ENCODE measurements at regions not wholly inside any gene's neighbourhood (a gene's known extent, or its start where the extent isn't known, plus 50 kb on each side); places are given as distances from the start of the nearest gene placed in this dataset.

GRCh38 chr21:27425172-27425571 is 458.3 kb upstream of the ADAMTS5 start:
- Histone ChIP-seq H3K4me3 (no peak overlapping the region), H3K27ac (ENCODE audit: low read depth in 1 of 2, low read length in 1 of 2) (no peak overlapping the region), H3K36me3 (ENCODE audit: control insufficient read depth in 4 of 4, insufficient read depth in 4 of 4, low read length in 4 of 4) (no peaks in the 10 kb centered on the region), H3K9me3 (ENCODE audit: control insufficient read depth in 4 of 4, insufficient read depth in 3 of 4, low read length in 3 of 4) (peaks cover 0 to 2% (median 0%) of the 10 kb centered on the region in 4 donors), H3K27me3 (ENCODE audit: control insufficient read depth in 3 of 3, insufficient read depth in 3 of 3, low read length in 2 of 3) (no peaks in the 10 kb centered on the region), H3K9ac (ENCODE audit: insufficient read depth in 1 of 2, low read length in 2 of 2) (no peak overlapping the region), H3K4me1 (ENCODE audit: control insufficient read depth in 5 of 5, insufficient read depth in 5 of 5, low read length in 5 of 5) (peaks cover 2 to 15% (median 5%) of the 10 kb centered on the region in 5 donors)
- 74 to 82% methylated on average over 2 of the region's 2 CpGs for WGBS, 2 donors
- no peak for ATAC-seq (ENCODE audit: insufficient read depth, low FRiP score)
- TF ChIP-seq, protein P1, sequence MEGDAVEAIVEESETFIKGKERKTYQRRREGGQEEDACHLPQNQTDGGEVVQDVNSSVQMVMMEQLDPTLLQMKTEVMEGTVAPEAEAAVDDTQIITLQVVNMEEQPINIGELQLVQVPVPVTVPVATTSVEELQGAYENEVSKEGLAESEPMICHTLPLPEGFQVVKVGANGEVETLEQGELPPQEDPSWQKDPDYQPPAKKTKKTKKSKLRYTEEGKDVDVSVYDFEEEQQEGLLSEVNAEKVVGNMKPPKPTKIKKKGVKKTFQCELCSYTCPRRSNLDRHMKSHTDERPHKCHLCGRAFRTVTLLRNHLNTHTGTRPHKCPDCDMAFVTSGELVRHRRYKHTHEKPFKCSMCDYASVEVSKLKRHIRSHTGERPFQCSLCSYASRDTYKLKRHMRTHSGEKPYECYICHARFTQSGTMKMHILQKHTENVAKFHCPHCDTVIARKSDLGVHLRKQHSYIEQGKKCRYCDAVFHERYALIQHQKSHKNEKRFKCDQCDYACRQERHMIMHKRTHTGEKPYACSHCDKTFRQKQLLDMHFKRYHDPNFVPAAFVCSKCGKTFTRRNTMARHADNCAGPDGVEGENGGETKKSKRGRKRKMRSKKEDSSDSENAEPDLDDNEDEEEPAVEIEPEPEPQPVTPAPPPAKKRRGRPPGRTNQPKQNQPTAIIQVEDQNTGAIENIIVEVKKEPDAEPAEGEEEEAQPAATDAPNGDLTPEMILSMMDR (IDR thresholded peaks at IDR 0.05; ENCODE audit: control extremely low read depth, extremely low read depth) = no peak
- no peak for DNase-seq

DNA sequence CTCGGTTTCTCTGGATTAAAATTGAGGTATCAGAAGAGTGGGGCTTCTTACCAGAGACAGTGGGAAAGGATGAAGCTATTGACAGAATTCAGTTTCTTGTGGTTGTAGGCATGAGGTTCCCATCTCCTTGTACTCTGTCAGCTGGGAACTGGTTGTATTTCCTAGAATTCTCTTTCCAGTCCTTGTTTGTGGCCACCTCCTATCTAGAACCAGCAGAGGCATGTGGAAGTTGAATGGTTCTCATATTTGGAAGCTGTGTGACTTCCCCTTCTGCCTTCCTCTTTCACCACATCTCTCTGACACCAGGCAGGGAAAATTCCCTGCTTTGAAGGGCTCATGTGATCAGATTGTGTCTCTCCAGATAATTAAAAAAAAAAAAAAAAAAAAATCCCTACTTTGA is 457.7 kb upstream of the ADAMTS5 start:
- H3K27me3 ChIP-seq (ENCODE audit: control insufficient read depth in 3 of 3, insufficient read depth in 3 of 3, low read length in 2 of 3) = no peaks in the 10 kb centered on the region
- peaks cover 2 to 15% (median 5%) of the 10 kb centered on the region in 5 donors for H3K4me1 ChIP-seq (ENCODE audit: control insufficient read depth in 5 of 5, insufficient read depth in 5 of 5, low read length in 5 of 5)
- H3K27ac ChIP-seq (ENCODE audit: low read depth in 1 of 2, low read length in 1 of 2) = no peak overlapping the region
- no peak for DNase-seq
- H3K9ac ChIP-seq (ENCODE audit: insufficient read depth in 1 of 2, low read length in 2 of 2) = no peak overlapping the region
- ATAC-seq (ENCODE audit: insufficient read depth, low FRiP score) = no peak
- H3K36me3 ChIP-seq (ENCODE audit: control insufficient read depth in 4 of 4, insufficient read depth in 4 of 4, low read length in 4 of 4) = no peaks in the 10 kb centered on the region
- TF ChIP-seq, protein P1 (IDR thresholded peaks at IDR 0.05; ENCODE audit: control extremely low read depth, extremely low read depth) = no peak
- peaks cover 0 to 2% (median 0%) of the 10 kb centered on the region in 4 donors for H3K9me3 ChIP-seq (ENCODE audit: control insufficient read depth in 4 of 4, insufficient read depth in 3 of 4, low read length in 3 of 4)
- WGBS, 2 donors = 96 to 98% methylated on average over 1 of the region's 1 CpG
- H3K4me3 ChIP-seq = no peak overlapping the region

- Histone ChIP-seq H3K4me3 (no peak overlapping the region), H3K9ac (ENCODE audit: insufficient read depth in 1 of 2, low read length in 2 of 2) (no peak overlapping the region), H3K27me3 (ENCODE audit: control insufficient read depth in 3 of 3, insufficient read depth in 3 of 3, low read length in 2 of 3) (no peaks in the 10 kb centered on the region), H3K27ac (ENCODE audit: low read depth in 1 of 2, low read length in 1 of 2) (no peak overlapping the region), H3K4me1 (ENCODE audit: control insufficient read depth in 5 of 5, insufficient read depth in 5 of 5, low read length in 5 of 5) (peaks cover 2 to 19% (median 5%) of the 10 kb centered on the region in 5 donors), H3K36me3 (ENCODE audit: control insufficient read depth in 4 of 4, insufficient read depth in 4 of 4, low read length in 4 of 4) (no peaks in the 10 kb centered on the region), H3K9me3 (ENCODE audit: control insufficient read depth in 4 of 4, insufficient read depth in 3 of 4, low read length in 3 of 4) (peaks cover 0 to 2% (median 0%) of the 10 kb centered on the region in 4 donors)
- no peak for ATAC-seq (ENCODE audit: insufficient read depth, low FRiP score)
- no peak for DNase-seq
- WGBS, 2 donors = 89 to 96% methylated on average over 4 of the region's 4 CpGs
- TF ChIP-seq, protein P1 (IDR thresholded peaks at IDR 0.05; ENCODE audit: control extremely low read depth, extremely low read depth) = no peak
Observed at GRCh38 chr21:27423906-27424595, 457.2 kb upstream of the ADAMTS5 start.

Measured in lung (tissue), 11 donors.